ENCODE measurements at regions not wholly inside any gene's neighbourhood (a gene's known extent, or its start where the extent isn't known, plus 50 kb on each side); places are given as distances from the start of the nearest gene placed in this dataset.

DNA sequence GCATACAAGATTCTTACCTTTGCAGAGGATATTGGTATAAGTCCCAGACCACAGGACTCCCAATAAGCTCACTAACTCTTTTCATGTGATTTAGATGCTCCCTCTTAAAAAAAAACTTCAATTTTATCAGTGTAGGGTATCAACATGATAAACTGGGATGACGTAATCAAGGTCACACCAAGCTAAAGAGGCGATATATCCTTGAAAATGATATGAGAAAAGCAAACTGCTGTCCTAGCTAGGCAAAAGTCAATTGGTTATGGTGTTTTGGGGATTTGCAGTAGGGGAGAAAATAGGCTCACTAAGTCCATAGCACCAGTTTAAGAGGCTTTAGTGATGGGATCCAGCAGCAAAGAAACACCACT is 354.4 kb downstream of the DIRAS2 start:
- Histone ChIP-seq H3K79me2 (replicated peaks; ENCODE audit: insufficient read depth) (no peaks in the 10 kb centered on the region), H3K27me3 (ENCODE audit: insufficient read depth) (no peaks in the 10 kb centered on the region), H2AFZ (peak overlapping the region; percentile 60; the same call in 1 of the 2 replicates), H3K4me1 (ENCODE audit: insufficient read depth) (no peaks in the 10 kb centered on the region), H3F3A (replicated peaks; ENCODE audit: low read depth) (no peaks in the 10 kb centered on the region), H3K36me3 (ENCODE audit: insufficient read depth) (no peaks in the 10 kb centered on the region), H3K9me2 (ENCODE audit: insufficient read depth) (no peaks in the 10 kb centered on the region), H4K20me1 (replicated peaks; ENCODE audit: insufficient read depth) (no peaks in the 10 kb centered on the region), H3K4me2 (no peak overlapping the region), H3K27ac (ENCODE audit: low read depth) (no peak overlapping the region), H3K4me3 (no peak overlapping the region)
- ATAC-seq (no peak), DNase-seq (ENCODE audit: low spot score) (no peak)
- TF ChIP-seq JUNB (IDR thresholded peaks at IDR 0.05; ENCODE audit: unreplicated experiment): no peak
- Mint-ChIP-seq H3K27ac (no peak overlapping the region), H3K4me3 (no peak overlapping the region), H3K27me3 (ENCODE audit: insufficient read depth, low read depth, poor library complexity) (peaks cover 3% of the 10 kb centered on the region), H3K36me3 (ENCODE audit: low read depth) (no peaks in the 10 kb centered on the region), H3K9me3 (no peaks in the 10 kb centered on the region), H3K4me1 (no peaks in the 10 kb centered on the region)

DNA sequence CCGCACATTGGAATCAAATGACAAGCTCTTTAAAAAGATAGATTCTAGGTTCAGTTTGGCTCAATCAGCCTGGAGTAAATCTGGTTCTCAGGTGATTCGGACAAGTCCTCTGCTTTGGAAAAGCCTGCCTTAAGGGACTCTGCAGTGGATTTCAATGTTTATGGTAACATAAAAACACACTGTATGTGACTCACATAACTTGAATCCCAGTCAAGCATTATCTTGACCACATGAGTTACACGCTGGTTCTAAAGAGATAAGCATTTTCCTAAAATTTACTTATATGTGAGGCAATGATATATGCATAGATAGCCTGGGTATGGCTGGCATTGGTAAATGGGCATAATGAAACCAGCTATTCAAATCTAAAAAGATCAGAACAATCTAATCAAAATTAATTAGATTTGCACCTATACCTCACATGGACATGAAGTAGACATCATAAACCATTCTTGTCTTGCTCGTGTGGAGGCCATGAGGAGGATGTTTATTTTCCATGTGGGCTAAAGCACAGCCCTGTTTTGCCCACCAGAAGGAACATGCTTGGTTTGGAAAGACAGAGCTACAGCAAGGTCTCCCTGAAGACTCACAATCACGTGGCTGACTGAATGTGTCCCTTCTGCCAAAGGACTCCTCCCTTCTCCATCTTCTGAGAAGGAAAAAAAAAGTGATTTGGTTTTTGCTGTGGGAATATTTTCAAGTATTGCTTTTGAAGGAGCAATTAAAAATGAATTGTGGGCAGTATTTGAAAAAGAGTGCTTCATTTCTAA is 351.7 kb downstream of the DIRAS2 start:
- no peaks in the 10 kb centered on the region for H3K9me2 ChIP-seq (ENCODE audit: insufficient read depth)
- H3K36me3 Mint-ChIP-seq (ENCODE audit: low read depth): no peaks in the 10 kb centered on the region
- no peak overlapping the region for H3K27ac ChIP-seq (ENCODE audit: low read depth)
- H3K27ac Mint-ChIP-seq: no peak overlapping the region
- no peaks in the 10 kb centered on the region for H3K79me2 ChIP-seq (replicated peaks; ENCODE audit: insufficient read depth)
- DNase-seq (ENCODE audit: low spot score): no peak
- ATAC-seq: no peak
- H3K4me2 ChIP-seq: no peak overlapping the region
- no peaks in the 10 kb centered on the region for H3K9me3 Mint-ChIP-seq
- H3K4me1 Mint-ChIP-seq: no peaks in the 10 kb centered on the region
- no peaks in the 10 kb centered on the region for H3K4me1 ChIP-seq (ENCODE audit: insufficient read depth)
- no peak overlapping the region for H2AFZ ChIP-seq
- H3K36me3 ChIP-seq (ENCODE audit: insufficient read depth): no peaks in the 10 kb centered on the region
- no peaks in the 10 kb centered on the region for H4K20me1 ChIP-seq (replicated peaks; ENCODE audit: insufficient read depth)
- no peak overlapping the region for H3K4me3 Mint-ChIP-seq
- H3K27me3 ChIP-seq (ENCODE audit: insufficient read depth): no peaks in the 10 kb centered on the region
- H3K4me3 ChIP-seq: no peak overlapping the region
- peaks cover 3% of the 10 kb centered on the region for H3K27me3 Mint-ChIP-seq (ENCODE audit: insufficient read depth, low read depth, poor library complexity)
- H3F3A ChIP-seq (replicated peaks; ENCODE audit: low read depth): no peaks in the 10 kb centered on the region
- no peak for TF ChIP-seq ZNF114 (CRISPR knock-in tag; IDR thresholded peaks at IDR 0.05)
- no peak for TF ChIP-seq EZH2 (IDR thresholded peaks at IDR 0.05; ENCODE audit: low read depth, unreplicated experiment)
- TF ChIP-seq CREB1 (CRISPR knock-in tag; IDR thresholded peaks at IDR 0.05; ENCODE audit: low read depth): no peak
- TF ChIP-seq, protein P1, sequence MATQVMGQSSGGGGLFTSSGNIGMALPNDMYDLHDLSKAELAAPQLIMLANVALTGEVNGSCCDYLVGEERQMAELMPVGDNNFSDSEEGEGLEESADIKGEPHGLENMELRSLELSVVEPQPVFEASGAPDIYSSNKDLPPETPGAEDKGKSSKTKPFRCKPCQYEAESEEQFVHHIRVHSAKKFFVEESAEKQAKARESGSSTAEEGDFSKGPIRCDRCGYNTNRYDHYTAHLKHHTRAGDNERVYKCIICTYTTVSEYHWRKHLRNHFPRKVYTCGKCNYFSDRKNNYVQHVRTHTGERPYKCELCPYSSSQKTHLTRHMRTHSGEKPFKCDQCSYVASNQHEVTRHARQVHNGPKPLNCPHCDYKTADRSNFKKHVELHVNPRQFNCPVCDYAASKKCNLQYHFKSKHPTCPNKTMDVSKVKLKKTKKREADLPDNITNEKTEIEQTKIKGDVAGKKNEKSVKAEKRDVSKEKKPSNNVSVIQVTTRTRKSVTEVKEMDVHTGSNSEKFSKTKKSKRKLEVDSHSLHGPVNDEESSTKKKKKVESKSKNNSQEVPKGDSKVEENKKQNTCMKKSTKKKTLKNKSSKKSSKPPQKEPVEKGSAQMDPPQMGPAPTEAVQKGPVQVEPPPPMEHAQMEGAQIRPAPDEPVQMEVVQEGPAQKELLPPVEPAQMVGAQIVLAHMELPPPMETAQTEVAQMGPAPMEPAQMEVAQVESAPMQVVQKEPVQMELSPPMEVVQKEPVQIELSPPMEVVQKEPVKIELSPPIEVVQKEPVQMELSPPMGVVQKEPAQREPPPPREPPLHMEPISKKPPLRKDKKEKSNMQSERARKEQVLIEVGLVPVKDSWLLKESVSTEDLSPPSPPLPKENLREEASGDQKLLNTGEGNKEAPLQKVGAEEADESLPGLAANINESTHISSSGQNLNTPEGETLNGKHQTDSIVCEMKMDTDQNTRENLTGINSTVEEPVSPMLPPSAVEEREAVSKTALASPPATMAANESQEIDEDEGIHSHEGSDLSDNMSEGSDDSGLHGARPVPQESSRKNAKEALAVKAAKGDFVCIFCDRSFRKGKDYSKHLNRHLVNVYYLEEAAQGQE (IDR thresholded peaks at IDR 0.05; ENCODE audit: unreplicated experiment): no peak
- TF ChIP-seq STAT1 (IDR thresholded peaks at IDR 0.05; ENCODE audit: unreplicated experiment): no peak
- no peak for TF ChIP-seq EZH2phosphoT487 (IDR thresholded peaks at IDR 0.05; ENCODE audit: unreplicated experiment)
- TF ChIP-seq JUNB (IDR thresholded peaks at IDR 0.05; ENCODE audit: unreplicated experiment): no peak
- no peak for TF ChIP-seq NANOG (IDR thresholded peaks at IDR 0.05; ENCODE audit: borderline replicate concordance)
- TF ChIP-seq ZNF331 (CRISPR knock-in tag; IDR thresholded peaks at IDR 0.05; ENCODE audit: low read depth): no peak
- TF ChIP-seq POLR2AphosphoS5 (IDR thresholded peaks at IDR 0.05; ENCODE audit: low read depth): no peak
- TF ChIP-seq, protein P2, sequence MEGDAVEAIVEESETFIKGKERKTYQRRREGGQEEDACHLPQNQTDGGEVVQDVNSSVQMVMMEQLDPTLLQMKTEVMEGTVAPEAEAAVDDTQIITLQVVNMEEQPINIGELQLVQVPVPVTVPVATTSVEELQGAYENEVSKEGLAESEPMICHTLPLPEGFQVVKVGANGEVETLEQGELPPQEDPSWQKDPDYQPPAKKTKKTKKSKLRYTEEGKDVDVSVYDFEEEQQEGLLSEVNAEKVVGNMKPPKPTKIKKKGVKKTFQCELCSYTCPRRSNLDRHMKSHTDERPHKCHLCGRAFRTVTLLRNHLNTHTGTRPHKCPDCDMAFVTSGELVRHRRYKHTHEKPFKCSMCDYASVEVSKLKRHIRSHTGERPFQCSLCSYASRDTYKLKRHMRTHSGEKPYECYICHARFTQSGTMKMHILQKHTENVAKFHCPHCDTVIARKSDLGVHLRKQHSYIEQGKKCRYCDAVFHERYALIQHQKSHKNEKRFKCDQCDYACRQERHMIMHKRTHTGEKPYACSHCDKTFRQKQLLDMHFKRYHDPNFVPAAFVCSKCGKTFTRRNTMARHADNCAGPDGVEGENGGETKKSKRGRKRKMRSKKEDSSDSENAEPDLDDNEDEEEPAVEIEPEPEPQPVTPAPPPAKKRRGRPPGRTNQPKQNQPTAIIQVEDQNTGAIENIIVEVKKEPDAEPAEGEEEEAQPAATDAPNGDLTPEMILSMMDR (conservative IDR thresholded peaks at IDR 0.05; ENCODE audit: low read depth in 2 of 2): no peak

All from GM23338 (cell line).